NCI-H1105 treated with DMSO at 0.1 percent for 48 hours (cell line): ENCODE measurements at regions not wholly inside any gene's neighbourhood (a gene's known extent, or its start where the extent isn't known, plus 50 kb on each side); places are given as distances from the start of the nearest gene placed in this dataset.

Experiments used
- DNase-seq: peaks from one replicate; lab custom pipeline; 2025; lab: John Stamatoyannopoulos, UW

DNA sequence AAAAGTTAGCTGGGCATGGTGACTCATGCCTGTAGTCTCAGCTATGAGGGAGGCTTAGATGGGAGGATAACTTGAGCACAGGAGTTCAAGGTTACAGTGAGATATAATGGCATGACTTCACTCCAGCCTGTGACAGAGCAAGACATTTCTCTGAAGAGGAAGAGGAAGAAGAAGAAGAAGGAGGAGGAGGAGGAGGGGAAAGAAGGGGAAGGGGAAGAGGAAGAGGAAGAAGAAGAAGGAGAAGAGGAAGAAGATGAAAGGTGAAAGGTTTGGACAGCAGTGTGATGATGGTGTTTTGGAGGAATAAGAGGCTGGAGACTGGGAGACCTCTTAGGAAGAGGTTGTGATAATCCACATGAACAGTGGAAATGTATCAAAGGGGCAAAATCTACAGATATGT, 410.7 kb upstream of the JAG1 start:
- DNase-seq = no peak

DNA sequence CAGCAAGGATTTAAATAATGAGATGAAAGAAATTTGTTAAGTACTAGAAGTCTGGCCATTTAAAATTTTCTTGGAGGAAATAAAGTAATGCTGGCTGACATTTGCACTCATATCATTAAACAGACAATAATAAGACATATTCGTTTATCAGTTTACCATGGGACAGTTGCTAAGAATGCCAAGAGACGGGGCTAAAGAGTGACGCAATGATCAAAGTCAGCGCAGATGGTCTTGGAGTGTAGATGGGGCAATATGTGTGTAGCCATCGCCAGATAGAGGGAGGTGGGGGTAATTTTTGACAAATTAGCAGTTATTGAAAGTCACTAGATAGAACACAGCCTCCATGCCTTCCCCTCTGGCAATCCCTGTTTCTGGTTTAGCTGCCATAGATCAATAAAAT, 413.2 kb upstream of the JAG1 start:
- no peak for DNase-seq

DNA sequence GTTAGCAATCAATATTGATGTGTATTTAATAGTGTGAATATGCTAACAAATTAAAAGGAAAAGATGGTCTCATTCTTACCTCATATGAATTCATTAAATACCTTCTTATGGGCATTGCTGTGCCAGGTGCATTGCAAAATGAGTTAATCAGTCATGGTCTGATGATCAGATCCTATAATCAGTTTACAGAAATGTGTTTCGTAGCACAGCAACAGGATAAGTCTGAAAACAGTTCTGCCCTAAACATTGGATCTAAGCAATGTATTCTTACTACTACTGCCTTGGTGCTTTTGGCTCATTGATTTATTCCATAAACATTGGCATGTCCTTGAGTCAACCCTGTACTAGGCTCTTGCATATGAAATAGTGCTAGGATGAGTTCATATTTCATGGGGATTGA, 417.0 kb upstream of the JAG1 start:
- DNase-seq = peak; percentile 71

DNA sequence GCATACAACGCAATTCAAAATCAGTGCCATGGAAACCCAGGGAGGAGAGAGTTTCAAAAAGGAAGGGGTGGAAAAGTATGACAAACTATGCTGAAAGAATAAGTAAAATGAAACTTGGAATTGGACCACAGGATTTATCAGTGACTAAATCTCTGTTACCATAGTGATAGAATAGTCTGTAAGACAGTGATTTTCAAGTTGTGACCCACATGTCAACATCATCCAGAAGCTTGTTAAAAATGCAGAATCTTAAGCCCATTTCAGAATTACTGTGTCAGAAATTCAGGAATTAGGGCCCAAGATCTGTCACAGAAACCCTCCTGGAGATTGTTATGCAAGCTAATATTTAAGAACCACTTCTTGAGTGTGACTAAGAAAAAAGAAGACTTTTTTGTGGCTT, 417.7 kb upstream of the JAG1 start:
- no peak for DNase-seq

DNA sequence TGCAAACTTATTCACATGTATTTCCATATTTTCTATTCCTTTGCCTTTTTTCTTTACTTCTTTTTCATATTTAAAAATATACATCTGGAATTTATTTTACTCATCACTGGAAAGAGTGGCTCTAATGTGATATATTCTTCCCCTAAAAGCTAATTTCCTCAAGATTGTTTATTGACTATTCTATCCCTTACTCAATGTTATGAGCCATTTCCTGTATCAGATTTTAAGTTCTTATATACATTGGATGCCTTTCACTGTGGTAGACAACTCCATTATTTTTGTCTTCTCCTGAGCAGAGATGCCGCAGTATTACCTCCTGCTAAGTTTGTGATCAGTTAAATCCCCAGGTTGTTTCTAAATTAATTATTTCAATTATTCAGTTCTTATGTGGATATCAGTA, 418.4 kb upstream of the JAG1 start:
- no peak for DNase-seq

DNA sequence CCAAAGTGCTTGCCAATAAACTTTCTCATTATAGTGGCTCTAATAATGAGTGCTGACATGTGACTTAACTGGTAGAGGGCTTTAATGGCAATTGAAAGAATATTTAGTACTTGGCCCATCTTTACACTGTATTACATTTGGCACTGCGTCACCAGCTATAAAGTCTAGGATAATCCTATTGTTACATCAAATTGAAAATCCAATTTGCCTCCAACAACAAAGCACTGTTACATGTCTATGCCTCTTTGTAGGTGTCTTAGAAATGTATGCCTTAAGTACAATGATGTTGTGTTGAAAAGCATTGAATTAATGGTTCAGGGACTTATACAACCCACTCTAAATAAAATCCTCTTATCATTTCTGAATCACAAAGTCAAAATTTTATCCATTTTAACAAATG, 420.4 kb upstream of the JAG1 start:
- DNase-seq = peak; percentile 50

DNA sequence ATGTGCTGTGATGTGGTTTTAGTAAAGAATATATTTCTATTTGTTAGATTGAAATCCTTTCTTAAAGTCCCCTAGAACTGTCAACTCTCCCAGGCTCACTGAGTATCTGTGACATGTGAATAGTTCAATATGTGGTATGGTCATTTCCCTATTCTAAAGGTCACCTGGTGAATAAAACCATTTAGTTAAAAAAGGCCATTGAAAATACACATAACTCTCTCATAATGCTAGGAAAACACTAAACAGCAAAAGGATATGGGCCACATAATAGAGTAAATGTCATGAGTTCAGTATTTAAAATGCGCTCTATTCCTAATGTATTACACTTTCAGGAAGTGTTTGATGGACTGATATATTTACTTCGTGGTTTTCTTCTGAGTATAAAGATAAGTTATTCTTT, 420.9 kb upstream of the JAG1 start:
- no peak for DNase-seq

DNA sequence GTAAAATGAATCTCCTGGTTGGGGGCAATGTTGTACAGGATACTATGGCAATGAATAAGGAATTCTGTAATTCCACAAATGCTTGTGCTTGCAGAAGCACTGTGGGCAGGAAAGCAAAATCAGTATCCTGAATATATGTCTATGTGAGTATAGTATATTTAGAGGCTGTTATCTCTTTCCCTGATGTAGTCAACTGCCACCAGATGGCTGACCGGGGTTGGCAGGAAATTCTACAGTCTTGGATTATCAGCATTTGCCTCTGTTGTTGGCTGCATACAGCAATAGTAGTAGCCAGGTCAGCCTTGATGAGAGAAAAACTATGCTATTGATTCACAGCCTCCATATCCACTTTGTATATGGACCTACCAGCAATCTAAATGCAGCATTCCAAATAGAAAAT, 425.1 kb upstream of the JAG1 start:
- DNase-seq = no peak

DNA sequence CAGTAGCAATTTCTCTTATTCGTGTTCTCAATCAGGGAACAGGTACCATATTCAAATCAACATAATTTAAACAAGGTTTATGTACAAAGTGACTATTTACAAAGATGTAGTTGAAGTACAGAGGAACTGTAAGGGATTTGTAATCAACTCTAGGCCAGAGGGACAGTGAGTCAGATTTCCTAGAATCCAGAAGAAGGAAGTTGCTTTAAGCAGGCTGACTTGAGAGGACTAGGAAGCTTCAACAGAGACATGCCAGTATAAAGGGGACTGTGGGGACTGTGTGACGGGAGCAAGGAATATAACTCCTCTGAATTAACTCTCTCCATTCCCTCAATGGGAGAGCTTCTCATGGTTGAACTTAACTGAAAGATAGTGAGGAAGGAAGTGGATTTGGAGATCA, 427.4 kb upstream of the JAG1 start:
- no peak for DNase-seq

DNA sequence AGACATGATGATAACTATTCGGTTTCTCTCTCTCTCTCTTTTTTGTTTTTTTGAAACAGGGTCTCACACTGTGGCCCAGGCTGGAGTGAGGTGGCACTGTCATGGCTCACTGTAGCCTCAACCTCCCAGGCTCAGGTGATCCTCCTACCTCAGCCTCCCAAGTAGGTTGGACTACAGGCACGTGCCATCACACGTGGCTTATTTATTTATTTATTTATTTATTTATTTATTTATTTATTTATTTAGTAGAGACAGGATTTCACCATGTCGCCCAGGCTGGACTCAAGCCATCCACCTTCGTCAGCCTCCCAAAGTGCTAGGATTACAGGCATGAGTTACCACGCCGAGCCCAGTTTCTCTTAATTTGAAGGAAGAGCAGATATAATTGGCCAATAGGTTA, 427.9 kb upstream of the JAG1 start:
- DNase-seq = no peak

DNA sequence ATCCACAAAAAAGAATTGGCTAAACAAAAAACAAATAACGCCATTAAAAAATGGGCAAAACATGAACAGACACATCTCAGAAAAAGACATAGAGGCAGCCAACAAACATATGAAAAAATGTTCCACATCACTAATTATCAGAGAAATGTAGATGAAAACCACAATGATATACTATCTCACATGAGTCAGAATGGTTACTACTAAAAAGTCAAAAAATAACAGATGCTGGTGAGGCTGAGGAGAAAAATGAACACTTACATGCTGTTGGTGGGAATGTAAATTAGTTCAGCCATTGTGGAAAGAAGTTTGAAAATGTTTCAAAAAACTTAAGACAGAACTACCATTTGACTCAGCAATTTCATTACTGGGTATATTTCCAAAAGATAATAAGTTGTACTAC, 430.1 kb upstream of the JAG1 start:
- no peak for DNase-seq

DNA sequence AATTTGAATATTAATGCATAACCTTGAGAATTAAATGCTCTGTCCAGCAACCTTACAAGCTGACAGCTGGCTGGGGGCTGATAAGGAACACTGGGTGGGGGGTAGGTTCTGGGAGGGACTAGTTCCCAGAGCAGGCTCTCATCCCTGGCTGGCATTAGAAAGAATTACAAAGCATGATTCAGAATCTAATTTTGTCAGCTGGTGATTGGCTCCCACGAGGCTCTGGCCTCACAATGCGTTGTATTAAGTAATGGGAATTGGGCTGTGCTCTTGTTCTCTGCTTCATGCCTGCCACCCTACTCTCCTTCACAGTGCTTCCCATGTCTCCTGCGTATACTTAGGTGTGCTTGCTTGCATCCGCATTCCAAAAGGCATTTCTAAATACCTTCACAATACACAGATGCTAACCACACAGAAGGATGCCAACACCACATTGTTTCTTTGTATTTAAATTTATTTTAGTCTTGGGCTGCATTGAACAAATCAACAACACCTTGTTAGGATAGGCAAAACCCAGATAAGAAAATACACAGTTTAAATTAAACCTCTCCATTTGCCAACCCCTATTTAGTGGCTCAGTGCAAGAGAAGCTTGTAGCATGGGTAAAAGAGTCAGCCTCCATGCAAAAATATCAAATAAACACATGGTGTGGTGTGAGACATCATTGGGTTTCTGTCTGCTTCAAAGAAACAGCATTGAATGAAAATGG, 434.5 kb upstream of the JAG1 start:
- no peak for DNase-seq

DNA sequence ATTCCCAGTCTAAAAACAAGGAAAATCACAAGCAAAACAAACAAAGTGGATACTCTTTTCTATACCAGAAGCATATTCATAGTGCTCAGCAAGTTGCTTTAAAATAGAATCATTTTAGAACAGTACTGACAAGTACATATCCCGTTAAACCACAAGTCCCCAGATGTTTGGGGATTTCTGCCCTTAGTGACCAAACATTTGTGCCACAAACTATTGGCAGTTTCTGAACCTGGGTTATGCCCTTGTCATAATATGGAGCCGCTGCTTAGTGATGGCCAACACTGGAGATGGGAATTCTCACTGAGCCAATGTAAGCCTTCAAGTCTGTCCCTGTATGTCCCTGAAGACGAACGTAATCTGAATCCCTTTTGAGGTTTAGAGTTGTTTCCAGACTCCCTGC, 436.7 kb upstream of the JAG1 start:
- DNase-seq = no peak

DNA sequence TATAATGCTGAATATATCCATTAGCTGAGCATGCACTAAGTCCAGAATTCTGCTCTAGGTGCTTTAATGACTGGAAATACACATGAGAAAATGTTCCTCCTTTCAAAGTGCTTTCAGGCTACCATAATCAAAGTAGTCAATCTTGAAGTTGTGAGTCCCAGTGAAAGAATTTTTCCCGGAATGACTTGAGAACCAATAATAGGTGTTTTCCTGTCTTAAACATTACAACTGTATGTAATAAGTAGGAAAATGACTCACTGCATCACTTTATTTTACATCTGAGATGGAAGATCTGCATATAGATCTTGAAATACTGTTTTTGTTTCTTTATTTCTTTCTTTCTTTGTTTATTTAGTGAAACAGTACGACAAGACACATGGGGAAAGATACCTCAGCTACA, 437.4 kb upstream of the JAG1 start:
- no peak for DNase-seq

DNA sequence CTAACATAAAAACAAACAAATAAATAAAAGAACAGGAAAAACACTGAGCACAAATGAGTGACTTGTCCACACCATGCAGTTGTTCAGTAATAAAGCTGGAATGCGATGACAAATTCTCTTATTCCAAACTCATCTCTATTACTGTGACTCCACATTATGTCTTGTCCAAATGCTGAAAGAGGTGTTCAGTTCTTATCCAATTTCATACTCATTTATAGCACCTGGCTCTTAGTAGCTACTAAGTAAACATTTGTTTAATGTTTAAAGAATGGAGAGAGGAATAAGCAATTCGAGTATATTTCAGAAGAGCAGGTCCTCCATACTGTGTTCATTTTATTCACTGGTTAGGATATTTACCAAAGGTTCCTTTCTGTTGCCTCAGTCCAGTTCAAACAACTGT, 439.0 kb upstream of the JAG1 start:
- no peak for DNase-seq

DNA sequence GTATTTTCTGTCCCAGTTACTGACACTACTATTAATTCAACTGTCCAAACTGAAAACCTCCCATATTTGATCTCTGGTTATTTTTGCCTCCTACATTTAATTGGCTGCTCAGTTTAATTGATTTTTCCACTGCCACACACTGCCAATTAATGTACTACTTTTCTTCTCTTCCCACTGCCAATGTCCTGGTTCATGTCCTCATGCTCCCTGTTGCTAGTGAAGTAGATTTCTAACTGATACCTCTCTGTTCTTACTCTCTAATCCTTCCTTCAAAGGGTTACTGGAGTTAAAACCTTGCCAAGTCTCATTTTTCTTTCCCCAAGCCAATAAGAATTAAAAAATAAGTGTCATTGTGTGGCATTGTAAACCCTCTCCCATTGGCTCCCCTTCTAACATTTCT, 440.6 kb upstream of the JAG1 start:
- DNase-seq = no peak

DNA sequence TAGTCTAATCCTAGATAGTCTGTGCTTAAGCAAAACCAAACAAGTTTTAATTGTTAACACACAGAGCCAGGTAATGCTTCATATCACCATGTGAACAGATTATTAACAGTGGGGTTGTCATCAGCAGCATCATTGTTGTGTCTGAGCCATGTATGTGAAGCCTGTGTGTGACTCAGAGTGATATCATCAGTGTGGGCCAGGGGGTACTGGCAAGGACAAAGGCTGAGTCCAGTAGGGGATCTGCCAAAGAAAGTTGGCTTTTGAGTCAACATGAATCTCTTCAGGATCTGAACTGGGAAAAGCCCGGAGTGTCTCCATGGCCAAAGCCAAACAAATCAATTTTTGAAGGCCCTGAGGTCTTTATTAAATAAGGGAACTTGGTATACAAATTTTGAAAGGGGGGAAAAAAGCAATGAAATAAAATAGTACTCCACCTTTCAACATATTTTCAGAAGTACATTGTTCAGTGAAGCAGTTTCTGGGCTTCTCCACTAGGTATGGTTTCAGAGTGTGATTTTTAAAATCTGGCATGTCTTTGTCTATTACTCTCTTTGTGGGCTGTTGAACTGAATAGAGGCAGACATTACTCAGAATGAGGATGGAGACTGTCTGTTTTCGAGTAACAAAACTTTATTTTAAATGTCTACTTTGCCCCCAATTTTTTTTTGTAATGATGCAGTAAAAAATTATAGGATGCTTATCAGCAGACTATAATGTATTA, 444.2 kb upstream of the JAG1 start:
- no peak for DNase-seq

DNA sequence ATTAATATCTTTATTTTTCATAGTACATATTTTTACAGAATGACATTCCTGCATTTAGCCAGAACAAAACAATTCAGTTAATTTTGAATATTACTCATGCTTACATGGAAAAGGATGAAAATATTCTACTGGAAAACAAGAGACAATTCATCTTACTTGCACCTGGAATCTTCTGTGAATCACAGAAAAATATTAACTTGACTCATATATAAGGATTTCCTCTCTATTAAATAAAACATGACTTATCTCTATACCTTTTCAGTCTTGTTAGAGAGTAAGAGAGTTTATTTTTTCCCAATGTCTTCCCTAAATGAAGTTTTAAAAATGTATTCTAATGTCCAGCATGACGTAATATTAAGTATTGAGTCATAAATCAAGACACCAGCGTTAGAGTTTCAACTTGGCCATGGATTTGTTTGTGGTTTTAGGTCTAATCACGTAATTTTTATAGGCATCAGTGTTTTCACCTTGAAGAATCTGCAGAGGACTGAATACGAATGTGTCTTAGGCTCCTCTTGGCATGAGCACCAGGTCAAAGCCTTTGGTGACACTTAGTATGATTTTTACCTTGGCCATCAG, 445.1 kb upstream of the JAG1 start:
- DNase-seq = no peak

DNA sequence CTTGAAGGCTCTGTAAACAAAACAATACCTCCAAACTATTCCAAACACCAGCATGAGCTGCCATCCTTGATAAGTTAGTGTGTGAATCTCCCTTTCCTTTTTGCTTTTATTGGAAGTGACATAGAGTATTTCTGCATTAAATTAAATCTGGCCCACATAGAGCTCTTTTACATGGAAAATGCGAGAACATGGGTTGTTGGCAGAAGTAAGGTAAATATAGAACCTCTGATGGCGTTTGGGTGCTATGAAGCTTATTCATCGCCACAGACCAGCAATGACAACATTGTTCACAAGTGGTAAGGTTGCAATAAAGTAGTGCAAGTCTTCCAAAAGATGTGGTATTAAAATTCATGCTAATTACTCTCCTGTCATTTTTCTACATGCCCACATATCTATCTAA, 445.8 kb upstream of the JAG1 start:
- DNase-seq = no peak

DNA sequence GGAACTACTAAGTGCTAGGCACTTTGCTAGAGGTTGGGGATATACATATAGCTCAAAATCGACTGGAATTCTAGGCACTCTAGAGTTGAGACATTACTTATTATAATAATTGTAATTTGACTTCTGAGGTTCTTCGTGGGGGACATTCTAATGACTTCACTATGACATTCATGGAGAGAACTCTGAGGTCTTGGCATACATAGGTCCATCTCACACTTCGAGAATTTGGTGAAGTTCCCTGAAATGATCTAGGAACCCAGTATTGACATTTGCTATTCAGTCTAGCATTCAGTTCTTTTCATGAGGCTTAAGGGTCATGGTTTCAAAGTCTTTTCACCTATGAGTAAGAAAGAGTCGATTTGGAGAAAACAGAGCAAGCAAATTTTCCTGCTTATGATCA, 446.6 kb upstream of the JAG1 start:
- no peak for DNase-seq

DNA sequence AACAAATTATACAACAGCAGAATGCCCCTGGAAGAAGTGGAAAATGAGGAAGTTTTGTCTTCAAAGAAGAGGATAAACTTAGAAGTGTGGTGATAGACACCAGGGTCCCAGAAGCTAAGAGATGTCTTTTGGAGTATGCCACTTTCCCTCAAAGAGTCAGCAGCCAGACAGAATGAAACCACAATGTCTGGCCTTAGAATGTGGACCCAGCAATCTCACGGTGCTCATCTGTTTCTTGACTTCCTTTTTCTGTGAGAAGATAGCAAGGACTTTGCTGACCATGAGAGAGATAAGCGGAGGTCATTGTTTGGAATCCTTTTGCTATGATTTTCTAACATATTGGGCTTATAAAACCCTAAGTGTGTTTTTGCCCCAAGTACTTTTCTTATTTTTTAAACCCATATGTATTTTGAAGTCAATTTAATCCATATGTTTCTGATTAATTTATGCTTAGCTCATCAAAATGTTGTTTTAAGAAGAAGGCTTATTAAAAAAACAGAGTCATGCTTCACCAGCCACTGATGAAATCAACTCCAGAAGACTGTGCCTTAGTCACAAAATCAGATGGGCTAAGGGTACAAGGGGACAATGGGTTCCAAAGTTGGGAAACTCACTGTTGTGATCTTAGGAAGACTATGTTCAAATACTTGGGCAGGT, 451.2 kb upstream of the JAG1 start:
- DNase-seq = no peak

DNA sequence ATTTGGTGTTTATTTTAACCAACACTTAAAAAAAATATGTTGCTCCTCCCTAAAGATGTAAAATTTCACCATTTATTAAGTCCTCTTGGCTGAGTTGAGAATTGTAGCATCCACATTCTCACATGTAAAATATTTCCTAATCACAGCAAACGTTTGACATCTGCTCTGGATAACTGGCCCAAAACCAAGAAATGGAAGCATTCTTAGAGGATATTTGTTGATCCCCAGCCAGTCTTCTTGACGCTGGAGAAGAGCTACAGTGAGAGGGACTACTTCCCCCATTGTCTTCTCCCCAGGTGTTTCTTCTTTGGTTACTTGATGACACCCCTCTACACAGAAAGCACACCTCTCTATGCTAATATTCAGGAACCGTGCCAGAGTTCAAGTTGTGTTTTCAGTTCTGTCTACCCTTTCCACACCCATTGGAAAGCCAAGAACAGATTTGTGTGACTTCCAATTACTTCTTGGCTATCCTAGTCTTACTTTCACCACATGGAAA, 454.5 kb upstream of the JAG1 start:
- no peak for DNase-seq

DNA sequence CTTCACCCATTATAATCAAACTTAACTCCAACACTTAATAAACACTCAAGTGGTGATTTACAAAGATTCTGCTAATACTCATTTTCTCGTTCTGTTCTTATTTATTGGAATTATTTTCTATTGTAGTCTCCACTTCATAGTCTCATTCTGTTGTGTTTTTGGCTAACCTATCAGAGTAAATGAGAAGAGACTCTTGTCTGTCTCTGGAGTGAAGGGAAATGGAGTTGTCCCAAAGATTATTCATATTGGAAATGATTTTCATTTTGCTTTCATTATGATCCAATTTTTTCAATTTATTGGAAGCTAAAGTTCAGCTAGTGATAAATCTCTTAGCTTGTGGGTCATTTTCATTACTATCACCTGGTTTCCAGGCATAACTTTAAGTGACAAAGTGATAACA, 454.9 kb upstream of the JAG1 start:
- DNase-seq = no peak
